KBM-7 (cell line): ENCODE measurements at regions not wholly inside any gene's neighbourhood (a gene's known extent, or its start where the extent isn't known, plus 50 kb on each side); places are given as distances from the start of the nearest gene placed in this dataset.

Experiments
- DNase-seq: peaks from one replicate; pipeline ENCODE4 v3.0.0-alpha.2; 2015
- in situ Hi-C: fragments of 300-500 bp; cut with MboI; formaldehyde crosslinking; loops from 2 replicates; pipeline ENCODE4 v1.14.3; 2020; ENCODE audit warnings: low sequenced_read_pairs, low pct_unique_long_range_greater_than_20kb, mixed read lengths

GRCh38 chr15:25207369-25207768 is 231.5 kb downstream of the UBE3A start:
- in situ Hi-C loops = no loop called here
- DNase-seq = no peak

DNA sequence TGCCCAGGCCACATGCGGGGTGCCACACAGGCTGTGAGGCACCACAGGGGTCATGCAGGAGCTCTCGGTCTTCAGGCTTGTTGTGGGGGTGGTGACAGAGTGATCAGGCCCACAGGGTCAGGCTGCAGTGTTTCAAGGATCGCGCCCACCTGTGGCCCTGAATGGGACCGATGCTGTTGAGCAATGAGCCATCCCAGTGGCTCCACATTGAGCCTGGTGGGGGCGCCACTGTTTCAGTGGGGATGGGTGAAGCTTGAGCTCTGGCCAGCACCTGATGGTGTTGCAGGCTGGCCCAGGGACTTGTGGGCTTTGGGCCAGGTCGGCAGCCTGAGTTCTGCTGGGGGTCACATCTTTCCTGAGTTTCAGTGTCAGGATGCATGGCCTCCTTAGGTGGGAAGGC is 230.1 kb downstream of the UBE3A start:
- in situ Hi-C loops = no loop called here
- DNase-seq = no peak

DNA sequence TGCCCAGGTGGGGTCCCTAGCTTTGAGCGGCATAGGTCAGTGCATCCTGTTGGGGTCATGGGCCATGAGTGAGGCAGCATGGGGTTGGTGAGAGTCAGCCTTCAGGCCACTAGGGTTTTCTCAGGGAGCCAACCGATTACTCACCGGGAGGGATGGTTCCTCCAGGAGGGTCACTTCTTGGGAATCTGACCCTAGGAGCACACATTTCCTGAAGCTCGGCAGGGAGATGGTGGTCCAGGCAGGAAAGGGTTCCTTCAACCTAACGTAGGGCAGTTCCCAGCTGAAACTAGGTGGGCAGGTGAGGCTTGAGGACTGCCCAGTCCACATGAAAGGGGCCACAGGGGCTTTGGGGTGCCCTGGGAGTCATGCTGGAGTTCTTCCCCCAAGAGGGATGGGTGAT is 218.0 kb downstream of the UBE3A start:
- DNase-seq = no peak
- in situ Hi-C loops = no loop called here

DNA sequence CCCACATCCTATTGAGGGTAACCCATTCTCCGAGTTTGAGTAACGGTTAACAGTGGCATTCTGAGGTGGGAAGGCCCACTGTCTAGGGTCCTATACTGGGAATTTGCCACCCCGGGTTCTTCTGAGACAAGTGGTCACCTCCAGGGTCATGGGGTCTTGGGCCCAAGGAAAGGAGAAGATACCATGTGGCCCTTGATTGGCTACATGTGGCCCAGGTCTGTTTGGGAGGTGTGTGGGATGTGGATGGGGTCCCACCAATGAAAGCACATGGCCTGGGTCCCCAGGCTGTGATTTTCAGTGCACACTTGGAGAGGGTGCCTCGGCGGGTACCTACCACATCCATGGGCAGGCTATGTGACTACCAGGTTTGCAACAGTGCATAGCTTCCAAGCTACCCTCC is 214.4 kb downstream of the UBE3A start:
- in situ Hi-C loops = no loop called here
- DNase-seq = no peak

DNA sequence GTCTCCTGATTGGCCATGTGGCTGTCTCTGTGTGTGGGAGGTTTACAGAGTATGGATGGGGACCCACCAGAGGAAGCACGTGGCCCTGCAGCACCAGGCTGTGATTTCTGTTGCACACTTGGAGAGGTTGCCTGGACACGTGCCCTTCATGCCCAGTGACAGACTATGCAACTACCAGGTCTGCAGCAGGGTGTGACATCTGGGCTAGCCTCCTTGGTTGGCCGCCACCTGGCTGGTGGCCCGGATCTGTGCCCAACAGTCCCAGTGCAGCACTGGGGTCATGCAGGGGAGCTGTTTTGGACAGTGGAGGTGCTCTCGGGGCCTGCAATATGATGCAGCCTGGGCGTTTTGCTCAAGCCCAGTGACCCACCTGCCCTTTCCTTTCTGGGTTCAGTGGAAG is 212.5 kb downstream of the UBE3A start:
- in situ Hi-C loops = no loop called here
- no peak for DNase-seq

- in situ Hi-C loops = no loop called here
These were observed 210.6 kb downstream of the UBE3A start for GRCh38 chr15:25228261-25228660.

DNA sequence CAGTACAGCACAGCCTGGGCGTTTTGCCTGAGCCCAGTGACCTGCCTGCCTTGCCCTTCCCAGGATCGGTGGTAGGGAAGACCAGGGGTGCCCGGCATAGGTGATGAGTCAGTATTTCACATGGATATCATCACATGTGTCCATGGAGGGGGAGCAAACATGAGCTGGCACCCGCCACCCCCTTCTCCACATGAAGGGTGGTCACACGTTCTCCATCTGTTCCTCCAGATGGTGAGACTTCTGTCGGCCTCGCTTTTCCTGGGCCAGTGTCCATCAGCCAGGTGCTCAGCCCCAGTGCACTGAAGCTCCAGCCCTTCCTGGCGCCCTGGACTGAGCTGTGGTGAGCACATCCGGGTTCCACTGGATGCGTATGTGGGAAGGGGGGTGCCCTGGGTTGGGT is 208.4 kb downstream of the UBE3A start:
- in situ Hi-C loops = no loop called here
- no peak for DNase-seq

More at GRCh38 chr15:25228261-25228660, 210.6 kb downstream of the UBE3A start:
- no peak for DNase-seq

- DNase-seq = no peak
- in situ Hi-C loops = no loop called here
These were observed 205.0 kb downstream of the UBE3A start for GRCh38 chr15:25233766-25234350.

GRCh38 chr15:25234831-25235230 is 204.0 kb downstream of the UBE3A start:
- no peak for DNase-seq
- in situ Hi-C loops = no loop called here

DNA sequence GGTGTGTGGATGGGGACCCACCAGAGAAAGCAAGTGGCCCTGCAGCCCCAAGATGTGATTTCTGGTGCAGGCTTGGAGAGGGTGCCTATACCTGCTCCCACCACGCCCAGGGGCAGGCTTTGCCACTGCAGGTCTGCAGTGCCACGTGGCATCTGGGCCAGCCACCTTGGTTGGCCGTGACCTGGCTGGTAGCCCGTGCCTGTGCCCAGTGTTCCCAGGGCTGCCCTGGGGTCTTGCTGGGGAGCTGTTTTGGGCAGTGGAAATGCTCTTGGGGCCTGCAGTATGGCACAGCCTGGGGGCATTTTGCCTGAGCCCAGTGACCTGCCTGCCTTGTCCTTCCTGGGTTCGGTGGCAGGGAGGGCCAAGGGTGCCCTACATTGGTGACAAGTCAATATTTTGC is 203.4 kb downstream of the UBE3A start:
- DNase-seq = no peak
- in situ Hi-C loops = no loop called here

- in situ Hi-C loops = no loop called here
- DNase-seq = no peak
These were observed 202.5 kb downstream of the UBE3A start for GRCh38 chr15:25236143-25236860.

- in situ Hi-C loops = no loop called here
- DNase-seq = no peak
These were observed 202.0 kb downstream of the UBE3A start for GRCh38 chr15:25236861-25237155.

GRCh38 chr15:25237291-25237978 is 201.4 kb downstream of the UBE3A start:
- in situ Hi-C loops = no loop called here

GRCh38 chr15:25238126-25238525 is 200.7 kb downstream of the UBE3A start:
- DNase-seq = no peak
- in situ Hi-C loops = no loop called here

More at GRCh38 chr15:25237291-25237978, 201.4 kb downstream of the UBE3A start:
- DNase-seq = no peak

- in situ Hi-C loops = no loop called here
- DNase-seq = no peak
These were observed 199.9 kb downstream of the UBE3A start for GRCh38 chr15:25238716-25239470.

DNA sequence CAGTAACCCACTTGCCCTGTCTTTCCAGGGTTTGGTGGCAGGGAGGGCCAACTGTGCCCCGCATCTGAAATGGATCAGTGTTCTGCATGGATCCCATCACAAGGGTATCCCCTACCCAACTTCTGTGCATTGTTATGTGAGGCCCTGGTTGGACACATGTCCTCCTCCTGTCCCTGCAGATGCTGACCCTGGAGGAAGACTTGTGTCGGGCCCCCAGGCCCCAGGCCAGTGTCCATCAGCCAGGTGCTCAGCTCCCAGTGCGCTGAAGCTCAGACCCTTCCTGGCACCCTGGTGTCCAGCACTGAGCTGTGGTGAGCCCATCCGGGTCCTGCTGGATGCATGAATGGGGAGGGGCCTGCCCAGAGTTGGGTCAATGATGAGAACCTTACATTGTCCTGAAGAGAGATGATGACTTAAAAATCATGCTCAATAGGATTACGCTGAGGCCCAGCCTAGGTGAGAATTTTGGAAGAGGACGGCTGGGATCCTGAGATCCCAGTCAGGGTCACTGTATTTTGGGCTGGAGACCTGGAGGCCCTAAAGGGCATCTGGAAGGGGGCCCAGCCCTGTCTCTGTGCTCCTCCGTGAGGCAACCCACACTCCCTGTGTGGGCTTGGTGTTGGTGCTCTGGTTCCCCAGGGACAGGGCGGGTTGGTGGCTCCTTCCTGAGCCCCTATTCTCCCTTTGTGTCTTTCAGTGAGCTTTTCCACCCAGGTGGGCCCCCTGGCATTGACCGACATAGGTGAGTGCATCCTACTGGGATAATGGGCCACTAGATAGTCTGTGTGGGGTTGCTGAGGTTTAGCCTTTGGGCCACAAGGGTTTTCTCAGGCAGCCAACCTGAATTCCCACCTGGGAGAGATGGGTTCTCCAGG is 199.1 kb downstream of the UBE3A start:
- no peak for DNase-seq
- in situ Hi-C loops = no loop called here

DNA sequence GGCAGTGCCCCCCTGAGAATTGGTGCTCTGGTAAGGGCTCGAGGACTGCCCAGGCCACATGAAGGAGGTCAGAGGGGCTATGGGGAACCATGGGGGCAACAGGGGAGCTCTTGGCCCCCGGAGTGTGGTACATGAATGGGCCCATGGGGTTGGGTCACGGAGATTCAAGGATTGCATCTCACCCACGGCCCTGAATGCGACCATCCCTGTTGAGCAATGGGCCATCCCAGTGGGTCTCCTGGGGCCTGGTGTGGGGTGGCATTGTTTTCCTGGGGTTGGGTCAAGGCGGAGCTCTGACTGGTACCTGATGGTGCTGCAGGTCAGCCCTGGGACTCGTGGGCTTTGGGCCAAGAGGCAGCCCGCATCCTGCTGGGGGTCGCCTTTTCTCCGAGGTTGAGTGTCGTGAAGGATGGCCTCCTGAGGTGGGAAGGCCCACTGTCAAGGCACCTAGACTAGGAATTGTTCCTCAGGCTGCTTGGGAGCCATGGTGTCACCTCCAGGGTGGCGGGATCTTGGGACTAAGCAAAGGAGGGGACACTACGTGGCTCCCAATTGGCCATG is 198.3 kb downstream of the UBE3A start:
- in situ Hi-C loops = no loop called here
- no peak for DNase-seq

GRCh38 chr15:25241241-25241801 is 197.5 kb downstream of the UBE3A start:
- in situ Hi-C loops = no loop called here
- no peak for DNase-seq
